ENCODE measurements at regions not wholly inside any gene's neighbourhood (a gene's known extent, or its start where the extent isn't known, plus 50 kb on each side); places are given as distances from the start of the nearest gene placed in this dataset.

- H3K4me1 ChIP-seq (ENCODE audit: control insufficient read depth, insufficient read depth, low read length): no peaks in the 10 kb centered on the region
- H3K4me3 ChIP-seq (ENCODE audit: low read depth, low read length): no peak overlapping the region
- POLR2A ChIA-PET: no interaction called here
- H3K9me3 ChIP-seq (ENCODE audit: control insufficient read depth, insufficient read depth, low read depth, low read length): no peaks in the 10 kb centered on the region
- H3K27ac ChIP-seq (ENCODE audit: extremely low read depth, low read depth, low read length): no peak overlapping the region
- CTCF ChIA-PET: no interaction called here
- H3K36me3 ChIP-seq (ENCODE audit: control insufficient read depth in 2 of 2, insufficient read depth in 1 of 2, low read length in 2 of 2): no peaks in the 10 kb centered on the region
- TF ChIP-seq ZNF274 (IDR thresholded peaks at IDR 0.05; ENCODE audit: low read length): no peak
- no peak for TF ChIP-seq ZNF274 (tag by site-specific recombination; IDR thresholded peaks at IDR 0.05; ENCODE audit: borderline replicate concordance)
- TF ChIP-seq, protein P1, sequence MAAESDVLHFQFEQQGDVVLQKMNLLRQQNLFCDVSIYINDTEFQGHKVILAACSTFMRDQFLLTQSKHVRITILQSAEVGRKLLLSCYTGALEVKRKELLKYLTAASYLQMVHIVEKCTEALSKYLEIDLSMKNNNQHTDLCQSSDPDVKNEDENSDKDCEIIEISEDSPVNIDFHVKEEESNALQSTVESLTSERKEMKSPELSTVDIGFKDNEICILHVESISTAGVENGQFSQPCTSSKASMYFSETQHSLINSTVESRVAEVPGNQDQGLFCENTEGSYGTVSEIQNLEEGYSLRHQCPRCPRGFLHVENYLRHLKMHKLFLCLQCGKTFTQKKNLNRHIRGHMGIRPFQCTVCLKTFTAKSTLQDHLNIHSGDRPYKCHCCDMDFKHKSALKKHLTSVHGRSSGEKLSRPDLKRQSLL (tag by site-specific recombination; IDR thresholded peaks at IDR 0.05): no peak
- TF ChIP-seq ZBTB26 (tag by site-specific recombination; optimal IDR thresholded peaks at IDR 0.05): no peak
- no peak for TF ChIP-seq ZNF404 (tag by site-specific recombination; IDR thresholded peaks at IDR 0.05)
- TF ChIP-seq ZNF560 (tag by site-specific recombination; IDR thresholded peaks at IDR 0.05; ENCODE audit: borderline replicate concordance): no peak
- TF ChIP-seq ZSCAN16 (tag by site-specific recombination; IDR thresholded peaks at IDR 0.05): no peak
- TF ChIP-seq ZFP69B (tag by site-specific recombination; IDR thresholded peaks at IDR 0.05): no peak
These were observed 68.3 kb upstream of the KCND3 start for GRCh38 chr1:112057736-112058135.

GRCh38 chr1:112058815-112059450 lies 69.5 kb upstream of the KCND3 start:
- TF ChIP-seq ZNF138 (tag by site-specific recombination; IDR thresholded peaks at IDR 0.05; ENCODE audit: borderline replicate concordance): no peak
- no peak for TF ChIP-seq ZNF214 (tag by site-specific recombination; IDR thresholded peaks at IDR 0.05; ENCODE audit: borderline replicate concordance)
- TF ChIP-seq, protein P2, sequence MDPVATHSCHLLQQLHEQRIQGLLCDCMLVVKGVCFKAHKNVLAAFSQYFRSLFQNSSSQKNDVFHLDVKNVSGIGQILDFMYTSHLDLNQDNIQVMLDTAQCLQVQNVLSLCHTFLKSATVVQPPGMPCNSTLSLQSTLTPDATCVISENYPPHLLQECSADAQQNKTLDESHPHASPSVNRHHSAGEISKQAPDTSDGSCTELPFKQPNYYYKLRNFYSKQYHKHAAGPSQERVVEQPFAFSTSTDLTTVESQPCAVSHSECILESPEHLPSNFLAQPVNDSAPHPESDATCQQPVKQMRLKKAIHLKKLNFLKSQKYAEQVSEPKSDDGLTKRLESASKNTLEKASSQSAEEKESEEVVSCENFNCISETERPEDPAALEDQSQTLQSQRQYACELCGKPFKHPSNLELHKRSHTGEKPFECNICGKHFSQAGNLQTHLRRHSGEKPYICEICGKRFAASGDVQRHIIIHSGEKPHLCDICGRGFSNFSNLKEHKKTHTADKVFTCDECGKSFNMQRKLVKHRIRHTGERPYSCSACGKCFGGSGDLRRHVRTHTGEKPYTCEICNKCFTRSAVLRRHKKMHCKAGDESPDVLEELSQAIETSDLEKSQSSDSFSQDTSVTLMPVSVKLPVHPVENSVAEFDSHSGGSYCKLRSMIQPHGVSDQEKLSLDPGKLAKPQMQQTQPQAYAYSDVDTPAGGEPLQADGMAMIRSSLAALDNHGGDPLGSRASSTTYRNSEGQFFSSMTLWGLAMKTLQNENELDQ (tag by site-specific recombination; IDR thresholded peaks at IDR 0.05; ENCODE audit: low read depth): no peak
- no peak for TF ChIP-seq REPIN1 (tag by site-specific recombination; IDR thresholded peaks at IDR 0.05; ENCODE audit: low read depth)
- TF ChIP-seq ZNF670 (tag by site-specific recombination; IDR thresholded peaks at IDR 0.05; ENCODE audit: low read depth): no peak
- TF ChIP-seq, protein P3, sequence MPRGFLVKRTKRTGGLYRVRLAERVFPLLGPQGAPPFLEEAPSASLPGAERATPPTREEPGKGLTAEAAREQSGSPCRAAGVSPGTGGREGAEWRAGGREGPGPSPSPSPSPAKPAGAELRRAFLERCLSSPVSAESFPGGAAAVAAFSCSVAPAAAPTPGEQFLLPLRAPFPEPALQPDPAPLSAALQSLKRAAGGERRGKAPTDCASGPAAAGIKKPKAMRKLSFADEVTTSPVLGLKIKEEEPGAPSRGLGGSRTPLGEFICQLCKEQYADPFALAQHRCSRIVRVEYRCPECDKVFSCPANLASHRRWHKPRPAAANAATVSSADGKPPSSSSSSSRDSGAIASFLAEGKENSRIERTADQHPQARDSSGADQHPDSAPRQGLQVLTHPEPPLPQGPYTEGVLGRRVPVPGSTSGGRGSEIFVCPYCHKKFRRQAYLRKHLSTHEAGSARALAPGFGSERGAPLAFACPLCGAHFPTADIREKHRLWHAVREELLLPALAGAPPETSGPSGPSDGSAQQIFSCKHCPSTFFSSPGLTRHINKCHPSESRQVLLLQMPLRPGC (tag by site-specific recombination; IDR thresholded peaks at IDR 0.05): no peak
- no peak for TF ChIP-seq ZBTB21 (tag by site-specific recombination; IDR thresholded peaks at IDR 0.05)
- no peak for TF ChIP-seq REST (tag by site-specific recombination; IDR thresholded peaks at IDR 0.05)
- TF ChIP-seq ZNF146 (tag by site-specific recombination; IDR thresholded peaks at IDR 0.05): no peak
- Histone ChIP-seq H3K36me3 (ENCODE audit: control insufficient read depth in 2 of 2, insufficient read depth in 1 of 2, low read length in 2 of 2) (no peaks in the 10 kb centered on the region), H3K4me3 (ENCODE audit: low read depth, low read length) (no peak overlapping the region), H3K4me1 (ENCODE audit: control insufficient read depth, insufficient read depth, low read length) (no peaks in the 10 kb centered on the region), H3K27ac (ENCODE audit: extremely low read depth, low read depth, low read length) (no peak overlapping the region), H3K9me3 (ENCODE audit: control insufficient read depth, insufficient read depth, low read depth, low read length) (no peaks in the 10 kb centered on the region)
- POLR2A ChIA-PET: no interaction called here
- CTCF ChIA-PET: interaction anchor here (0.5 kb wide), 1 partner anchor 267 kb away, joined by 4 read pairs; no protein-coding TSS in a partner anchor

Measured in HEK293 (cell line).